HepG2 (cell line): ENCODE measurements at regions not wholly inside any gene's neighbourhood (a gene's known extent, or its start where the extent isn't known, plus 50 kb on each side); places are given as distances from the start of the nearest gene placed in this dataset.

Experiments
- ATAC-seq: fragments of 200-7000 bp; cut with Tn5 transposase; 3 replicates; pipeline ENCODE4 v1.9.1; 2020; ENCODE audit warnings: mild to moderate bottlenecking, moderate library complexity
- BruUV-seq: library from RNA; stranded (reverse); fragments of 400-500 nt; replicated peaks from 2 replicates; lab custom pipeline; 2021; lab: Mats Ljungman, UMichigan
- CTCF ChIA-PET: fragments of 300-600 bp; formaldehyde crosslinking; extraction: SDS; loops from one replicate; lab custom pipeline; 2021; ENCODE audit warnings: low total read pairs, inconsistent platforms, low intra/inter-chr PET ratio; lab: Yijun Ruan, JAX
- POLR2A ChIA-PET: fragments of 350-600 bp; sonication (Branson Sonifier 250); formaldehyde crosslinking; loops from one replicate; lab custom pipeline; 2020; ENCODE audit warnings: antibody characterized with exemption, inconsistent platforms; lab: Yijun Ruan, JAX
- DNase-seq: peaks from one replicate; pipeline ENCODE4 v3.0.0-alpha.2; 2015; ENCODE audit warnings: low spot score
- FAIRE-seq: peaks from 3 replicates; lab custom pipeline; 2011; peaks lifted over from hg19 to GRCh38; lab: Jason Lieb, UNC
- H2AFZ ChIP-seq: one replicate; pipeline ENCODE4 v1.6.1; 2011; ENCODE audit warnings: low read length, inconsistent platforms
- H3K27ac ChIP-seq: fragments of 300-600 bp; 3 replicates; pipeline ENCODE4 v1.8.0; 2011; ENCODE audit warnings: mixed run types, mild to moderate bottlenecking, mixed read lengths, low read length, inconsistent platforms; ENCODE audit not compliant: insufficient read depth; ENCODE audit errors: extremely low read length
- H3K27me3 ChIP-seq, 2 experiments: fragments of 200-600 bp in 1 of 2; 2 replicates in 1 of 2; 3 replicates in 1 of 2; pipeline versions ENCODE4 v1.6.0 to v1.8.0; 2011; ENCODE audit warnings: low read length in 2 of 2, mild to moderate bottlenecking in 2 of 2, moderate library complexity in 2 of 2, inconsistent platforms in 1 of 2; ENCODE audit not compliant: insufficient read depth in 2 of 2, control insufficient read depth in 1 of 2
- H3K36me3 ChIP-seq, 2 experiments: fragments of 200-600 bp in 1 of 2; replicated peaks in 1 of 2; 2 replicates in 1 of 2; 3 replicates in 1 of 2; pipeline versions ENCODE4 v1.5.1 to v1.8.0; 2011; ENCODE audit warnings: low read length in 2 of 2, inconsistent platforms in 1 of 2; ENCODE audit not compliant: insufficient read depth in 2 of 2, control insufficient read depth in 1 of 2
- H3K4me1 ChIP-seq: 2 replicates; pipeline ENCODE4 v1.5.1; 2012; ENCODE audit warnings: low read length, inconsistent platforms; ENCODE audit not compliant: insufficient read depth
- H3K4me2 ChIP-seq: 2 replicates; pipeline ENCODE4 v1.6.0; 2011; ENCODE audit warnings: low read depth, low read length, inconsistent platforms
- H3K4me3 ChIP-seq, 3 experiments: fragments of 200-600 bp in 1 of 3; sonication (generic), shearing (Covaris generic) in 1 of 3; replicated peaks in 1 of 3; 2 replicates each; pipeline ENCODE4 v1.5.1; 2011 to 2016; ENCODE audit warnings: low read length in 3 of 3, inconsistent platforms in 2 of 3, low read depth in 2 of 3, mild to moderate bottlenecking in 2 of 3, control low read depth in 1 of 3, mixed read lengths in 1 of 3; ENCODE audit not compliant: insufficient read depth in 1 of 3
- H3K79me2 ChIP-seq: one replicate; pipeline ENCODE4 v1.6.1; 2011; ENCODE audit warnings: low read length, inconsistent platforms; ENCODE audit not compliant: insufficient read depth
- H3K9ac ChIP-seq: 2 replicates; pipeline ENCODE4 v1.6.0; 2011; ENCODE audit warnings: mild to moderate bottlenecking, low read depth, low read length, inconsistent platforms; ENCODE audit not compliant: insufficient read depth
- H3K9me3 ChIP-seq: 2 replicates; pipeline ENCODE4 v1.5.1; 2012; ENCODE audit warnings: mild to moderate bottlenecking, low read length
- H4K20me1 ChIP-seq: 2 replicates; pipeline ENCODE4 v1.6.0; 2011; ENCODE audit warnings: inconsistent platforms, mild to moderate bottlenecking, low read length, moderate library complexity; ENCODE audit not compliant: insufficient read depth
- ARHGAP35 ChIP-seq: sonication (generic); formaldehyde crosslinking; IDR thresholded peaks from 2 replicates; pipeline ENCODE4 v1.9.0; 2022; ENCODE audit warnings: mild to moderate bottlenecking, inconsistent platforms, moderate library complexity, missing genetic modification reagents, borderline replicate concordance
- ARID3A ChIP-seq: IDR thresholded peaks from 2 replicates; pipeline ENCODE4 v1.6.1; 2012; ENCODE audit warnings: low read depth, low read length, improper control_type of control experiment
- BHLHE40 ChIP-seq: IDR thresholded peaks from 2 replicates; pipeline ENCODE4 v1.6.1; 2011; ENCODE audit warnings: low read length, improper control_type of control experiment
- CBX5 ChIP-seq: sonication (generic); formaldehyde crosslinking; IDR thresholded peaks from 2 replicates; pipeline ENCODE4 v1.4.0; 2020; ENCODE audit warnings: missing genetic modification reagents, borderline replicate concordance
- GABPA ChIP-seq, 2 experiments: IDR thresholded peaks; 2 replicates each; pipeline ENCODE4 v1.6.1; 2011 to 2016; ENCODE audit warnings: low read depth in 2 of 2, low read length in 1 of 2, missing biosample characterization in 1 of 2, missing genetic modification characterization in 1 of 2
- MTF1 ChIP-seq: sonication (generic); formaldehyde crosslinking; IDR thresholded peaks from 2 replicates; pipeline ENCODE4 v1.5.0; 2020; ENCODE audit warnings: missing genetic modification reagents
- NFATC3 ChIP-seq: sonication (generic); formaldehyde crosslinking; IDR thresholded peaks from 2 replicates; pipeline ENCODE4 v1.5.1; 2020; ENCODE audit warnings: mild to moderate bottlenecking, missing genetic modification reagents
- SAP130 ChIP-seq: IDR thresholded peaks from 2 replicates; pipeline ENCODE4 v1.6.1; 2016; ENCODE audit warnings: low read depth
- ZNF256 ChIP-seq: sonication (generic); formaldehyde crosslinking; conservative IDR thresholded peaks from 2 replicates; pipeline ENCODE4 v1.4.0; 2020; ENCODE audit warnings: missing genetic modification reagents
- ZNF512B ChIP-seq: sonication (generic); formaldehyde crosslinking; IDR thresholded peaks from 2 replicates; pipeline ENCODE4 v1.5.1; 2020; ENCODE audit warnings: missing genetic modification reagents, mild to moderate bottlenecking, borderline replicate concordance
- ZNF569 ChIP-seq: sonication (generic); formaldehyde crosslinking; IDR thresholded peaks from 2 replicates; pipeline ENCODE4 v1.5.0; 2020; ENCODE audit warnings: mild to moderate bottlenecking, missing genetic modification reagents, moderate library complexity, borderline replicate concordance
- ZNF619 ChIP-seq: sonication (generic); formaldehyde crosslinking; IDR thresholded peaks from 2 replicates; pipeline ENCODE4 v1.4.0; 2020; ENCODE audit warnings: mild to moderate bottlenecking, missing genetic modification reagents
- WGBS: methylation state at CpG from one replicate; pipeline ENCODE4 v1.1.6; 2017; ENCODE audit warnings: low lambda C conversion rate; 5-methylcytosine and 5-hydroxymethylcytosine counted together
- in situ Hi-C: cut with HindIII; loops from 2 replicates; pipeline ENCODE4 v1.10.0; 2017; ENCODE audit warnings: low pct_unique_long_range_greater_than_20kb; ENCODE audit not compliant: extremely low pct_ligation_motif_present
- intact Hi-C: fragments of 100-400 bp; cut with micrococcal nuclease; formaldehyde crosslinking; loops from one replicate; pipeline ENCODE4 v1.10.0; 2022; ENCODE audit not compliant: unreplicated experiment

GRCh38 chr2:2876331-2877221 lies 501.0 kb downstream of the EIPR1 start (continued):
- TF ChIP-seq ZNF512B (CRISPR knock-in tag) (no peak), GABPA (IDR thresholded peaks at IDR 0.05; ENCODE audit: low read depth, low read length) (no peak), GABPA (CRISPR knock-in tag; IDR thresholded peaks at IDR 0.05; ENCODE audit: low read depth) (no peak), ARID3A (no peak), ZNF569 (CRISPR knock-in tag) (no peak), NFATC3 (no peak)

- Histone ChIP-seq H3K4me2 (no peak overlapping the region), H3K9ac (no peak overlapping the region), H3K4me3 (no peak overlapping the region), H3K27me3 (peaks cover 6 to 16% of the 10 kb centered on the region in 2 experiments; a peak in 4 of 5 replicates), H4K20me1 (no peaks in the 10 kb centered on the region), H3K4me1 (no peaks in the 10 kb centered on the region), H3K9me3 (no peaks in the 10 kb centered on the region), H3K79me2 (no peaks in the 10 kb centered on the region), H3K36me3 (no peaks in the 10 kb centered on the region), H2AFZ (no peak overlapping the region), H3K27ac (no peak overlapping the region)
- no peak for DNase-seq
- no peak; the same call in 2 of the 3 replicates for ATAC-seq
- FAIRE-seq, result no peak
- ChIA-PET CTCF (no interaction called here), POLR2A (no interaction called here)
- no TSS peak for BruUV-seq
- intact Hi-C loops, result no loop called here
- 27% methylated on average over 4 of the region's 6 CpGs for WGBS
- in situ Hi-C loops, result no loop called here
- no peak for TF ChIP-seq ZNF256 (CRISPR knock-in tag)
- no peak for TF ChIP-seq ZNF619 (CRISPR knock-in tag)
- no peak for TF ChIP-seq CBX5
- TF ChIP-seq ARHGAP35 (CRISPR knock-in tag), result no peak
- TF ChIP-seq MTF1 (CRISPR knock-in tag), result no peak
- no peak for TF ChIP-seq SAP130
- no peak for TF ChIP-seq BHLHE40
Observed at GRCh38 chr2:2875831-2876230, 501.8 kb downstream of the EIPR1 start.
